HG03066 (cell line): ENCODE measurements at regions not wholly inside any gene's neighbourhood (a gene's known extent, or its start where the extent isn't known, plus 50 kb on each side); places are given as distances from the start of the nearest gene placed in this dataset.

Source experiments
- ATAC-seq: cut with Tn5 transposase; IDR thresholded peaks from one replicate; pipeline ENCODE4 v1.9.1; 2021; ENCODE audit warnings: low read depth; ENCODE audit not compliant: unreplicated experiment

DNA sequence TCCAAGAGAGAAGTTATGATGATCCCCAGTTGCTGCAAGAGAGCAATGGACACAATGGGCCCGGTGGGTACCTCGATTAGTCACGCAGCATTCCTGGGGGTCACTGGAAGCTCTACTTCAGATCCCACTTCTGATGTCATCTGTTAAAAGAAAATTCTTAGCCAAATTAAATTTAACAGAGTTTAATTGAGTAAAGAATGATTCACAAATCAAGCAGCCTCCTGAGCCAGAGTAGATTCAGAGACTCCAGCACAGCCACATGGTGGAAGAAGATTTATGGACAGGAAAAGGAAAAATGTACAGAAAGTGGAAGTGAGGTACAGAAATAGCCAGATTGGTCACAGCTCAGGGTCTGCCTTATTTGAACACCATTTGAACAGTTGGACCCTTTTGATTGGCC is 107.5 kb downstream of the SPTSSA start:
- no peak for ATAC-seq

DNA sequence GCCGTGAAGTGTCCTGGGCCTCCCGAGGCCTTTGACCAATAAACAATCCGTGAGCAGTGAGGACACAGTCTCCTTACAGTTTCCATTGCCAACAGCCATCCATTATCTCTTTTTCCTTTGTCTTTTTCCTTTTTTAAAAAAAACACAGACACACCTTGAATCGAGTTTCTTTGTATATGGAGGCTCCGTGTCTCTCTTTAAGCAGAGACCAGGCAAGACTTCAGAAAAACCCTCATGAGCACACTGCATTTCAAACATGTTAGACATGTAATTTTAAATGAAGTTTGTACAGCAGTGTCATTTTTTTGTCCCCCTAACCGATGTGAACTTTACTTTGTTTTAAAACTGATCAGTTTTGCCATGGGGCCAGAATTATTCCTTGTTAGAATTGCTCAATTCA is 111.1 kb downstream of the SPTSSA start:
- no peak for ATAC-seq

DNA sequence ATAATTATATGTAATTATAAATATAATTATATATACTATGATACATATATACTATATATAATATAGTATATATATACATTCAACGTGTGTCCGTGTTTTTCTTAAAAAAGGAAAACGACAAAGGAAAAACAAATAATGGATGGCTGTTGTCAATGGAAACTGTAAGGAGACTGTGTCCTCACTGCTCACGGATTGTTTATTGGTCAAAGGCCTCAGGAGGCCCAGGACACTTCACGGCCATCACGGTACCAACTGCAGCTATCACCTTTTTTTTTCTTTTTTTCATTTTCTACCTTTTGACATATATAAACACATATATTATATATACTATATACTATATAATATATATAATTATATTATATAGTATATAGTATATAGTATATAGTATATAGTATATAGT is 113.4 kb downstream of the SPTSSA start:
- no peak for ATAC-seq

DNA sequence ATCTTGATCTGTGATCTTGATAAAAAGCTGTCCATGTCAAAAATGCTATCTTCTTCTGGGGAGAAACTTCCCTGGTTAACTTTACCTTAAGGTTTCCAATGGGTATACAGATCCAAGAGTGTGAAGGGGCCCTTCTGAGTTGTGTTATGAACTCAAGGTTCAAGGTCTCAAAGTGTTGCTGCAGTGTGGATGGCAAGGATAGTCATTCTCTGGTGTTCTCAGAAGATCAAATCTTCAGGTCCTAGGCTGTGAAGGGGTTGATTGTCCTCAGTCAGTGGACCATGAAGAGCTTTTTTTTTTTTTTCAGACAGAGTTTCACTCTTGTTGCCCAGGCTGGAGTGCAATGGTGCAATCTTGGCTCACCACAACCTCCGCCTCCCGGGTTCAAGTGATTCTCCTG is 114.4 kb downstream of the SPTSSA start:
- ATAC-seq, result no peak

GRCh38 chr14:34345718-34346465 is 116.1 kb downstream of the SPTSSA start:
- ATAC-seq, result no peak

DNA sequence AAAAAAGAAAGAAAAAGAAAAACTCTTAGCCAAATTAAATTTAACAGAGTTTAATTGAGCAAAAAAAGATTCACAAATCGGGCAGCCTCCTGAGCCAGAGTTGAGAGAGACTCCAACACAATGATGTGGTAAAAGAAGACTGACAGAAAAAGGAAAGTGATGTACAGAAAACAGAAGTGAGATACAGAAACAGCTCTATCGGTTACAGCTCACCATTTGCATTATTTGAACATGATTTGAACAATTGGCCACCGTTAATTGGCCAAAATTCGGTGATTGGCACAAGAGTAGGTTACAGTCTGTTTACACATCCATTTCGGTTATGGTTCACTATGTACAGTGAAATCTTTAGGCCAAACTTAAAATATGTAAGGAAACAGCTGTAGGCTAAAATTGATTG is 117.7 kb downstream of the SPTSSA start:
- ATAC-seq, result no peak

- ATAC-seq, result no peak
Observed at GRCh38 chr14:34340025-34340625, 121.9 kb downstream of the SPTSSA start.

DNA sequence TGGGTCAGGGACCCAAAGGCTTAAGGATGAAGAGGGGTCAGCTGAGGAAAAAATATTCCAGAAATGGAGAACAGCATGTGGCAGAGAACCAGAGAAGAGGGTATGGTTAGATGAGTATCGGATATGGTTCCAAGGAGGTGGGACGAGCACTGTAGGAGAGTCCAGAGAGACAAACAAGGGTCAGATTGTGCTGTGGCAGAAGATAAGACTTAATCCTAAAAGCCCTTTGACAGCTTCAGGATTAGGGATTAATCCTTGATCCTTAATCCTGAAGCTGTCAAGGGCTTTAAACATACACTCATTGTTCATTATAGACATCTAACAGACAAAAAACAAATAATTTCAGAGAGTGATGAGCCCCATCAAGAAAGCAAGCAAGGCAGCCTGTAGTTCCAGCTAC is 124.0 kb downstream of the SPTSSA start:
- ATAC-seq, result no peak

GRCh38 chr14:34336501-34336900 is 125.5 kb downstream of the SPTSSA start:
- ATAC-seq, result no peak

DNA sequence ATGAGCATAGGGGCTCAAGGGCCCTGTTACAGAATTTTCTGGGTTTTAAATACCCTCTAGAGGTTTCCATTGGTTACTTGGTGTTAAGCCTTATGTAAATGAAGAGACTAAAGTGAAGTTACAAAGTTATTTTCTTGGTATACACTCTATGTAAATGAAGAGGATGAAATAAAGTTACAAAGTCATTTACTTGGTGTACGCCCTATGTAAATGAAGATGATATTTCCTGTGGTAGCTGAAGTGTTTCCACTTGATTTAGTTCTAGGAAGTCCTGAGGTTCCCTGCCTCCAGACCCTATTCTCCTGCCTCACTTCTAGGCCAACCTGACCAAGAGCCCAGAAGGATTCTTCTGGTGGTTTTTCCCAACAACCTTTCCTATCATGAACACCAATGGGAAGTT is 126.1 kb downstream of the SPTSSA start:
- no peak for ATAC-seq

GRCh38 chr14:34334329-34334728 is 127.7 kb downstream of the SPTSSA start:
- no peak for ATAC-seq

GRCh38 chr14:34331728-34332623 is 130.1 kb downstream of the SPTSSA start:
- ATAC-seq, result peak; percentile 76

- ATAC-seq, result no peak
Observed at GRCh38 chr14:34330846-34331245, 131.2 kb downstream of the SPTSSA start.

DNA sequence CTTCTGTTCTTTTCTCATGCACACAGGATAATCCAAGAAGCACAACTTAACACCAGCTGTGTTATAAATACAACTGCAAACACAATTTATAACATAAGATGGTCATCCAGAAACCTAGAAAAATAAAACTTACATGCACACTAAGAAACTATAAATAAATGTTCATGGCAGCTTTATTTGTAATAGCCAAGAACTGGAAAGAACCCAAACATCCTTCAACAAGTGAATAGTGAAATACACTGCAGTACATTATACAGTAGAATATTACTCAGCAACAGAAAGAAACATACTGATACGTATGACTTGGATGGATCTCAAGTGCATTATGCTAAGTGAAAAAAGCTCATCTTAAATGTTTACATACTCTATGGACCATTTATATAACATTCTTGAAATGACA is 132.7 kb downstream of the SPTSSA start:
- ATAC-seq, result no peak

- no peak for ATAC-seq
Observed at GRCh38 chr14:34328178-34328577, 133.9 kb downstream of the SPTSSA start.

DNA sequence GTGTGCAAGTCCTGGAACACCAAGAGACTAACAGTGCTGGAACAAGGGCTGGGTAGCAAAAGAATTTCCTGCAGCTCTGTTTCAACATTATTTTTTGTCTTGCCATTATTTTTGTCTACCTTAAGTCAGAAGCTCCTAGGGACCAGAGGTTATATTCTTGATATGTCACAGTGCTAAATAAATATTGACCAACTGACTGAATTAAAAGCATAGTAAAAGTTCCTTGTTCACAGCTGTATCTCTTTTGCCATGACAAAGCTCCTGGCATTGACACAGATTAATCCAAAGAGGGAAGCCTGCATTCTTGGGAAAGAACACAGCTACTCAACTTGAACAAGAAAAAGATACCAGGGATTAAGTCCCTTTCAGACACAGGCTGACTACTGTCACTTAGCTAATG is 136.5 kb downstream of the SPTSSA start:
- no peak for ATAC-seq

DNA sequence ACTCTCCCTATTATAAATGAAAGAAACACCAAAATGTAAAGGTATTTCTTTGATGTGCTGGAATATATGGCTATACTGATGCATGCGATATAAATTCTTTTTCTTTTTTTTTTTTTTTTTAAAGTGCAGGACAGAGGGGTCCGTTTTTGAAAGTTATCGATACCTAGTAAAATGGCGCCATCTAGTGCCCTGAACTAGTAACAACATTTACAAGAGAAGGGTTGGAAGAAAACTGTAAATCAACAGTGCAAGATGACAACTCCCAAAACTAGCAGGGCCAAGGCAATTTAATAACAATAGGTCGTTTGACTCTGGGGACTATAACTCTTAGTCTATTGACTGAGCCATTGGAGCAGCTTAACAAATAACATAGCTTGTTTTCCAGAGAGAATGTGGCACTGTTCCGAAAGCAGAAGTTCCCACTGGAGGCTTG is 137.7 kb downstream of the SPTSSA start:
- ATAC-seq, result no peak

DNA sequence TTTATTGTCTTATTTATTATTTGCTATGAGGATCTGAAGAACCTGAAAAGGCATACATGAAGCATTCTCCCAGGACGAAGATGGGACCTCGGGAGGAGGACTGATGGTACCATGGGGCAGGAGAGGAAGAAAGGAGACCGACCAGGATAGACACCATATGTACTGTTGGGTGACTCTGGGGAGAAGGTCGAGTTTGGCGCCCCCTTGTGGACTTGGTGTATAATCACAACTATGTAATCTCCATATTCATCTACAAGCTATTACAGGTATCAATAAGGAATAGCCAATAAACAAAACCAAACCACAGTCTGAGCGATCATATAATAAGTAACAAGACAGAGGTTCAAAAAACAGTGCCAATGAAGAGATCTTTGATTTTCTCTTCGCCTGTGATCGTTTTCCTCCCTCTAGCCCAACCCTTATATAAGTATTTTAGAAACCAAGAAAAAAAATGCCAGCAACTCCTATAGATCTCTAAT is 139.1 kb downstream of the SPTSSA start:
- peak; percentile 57 for ATAC-seq

DNA sequence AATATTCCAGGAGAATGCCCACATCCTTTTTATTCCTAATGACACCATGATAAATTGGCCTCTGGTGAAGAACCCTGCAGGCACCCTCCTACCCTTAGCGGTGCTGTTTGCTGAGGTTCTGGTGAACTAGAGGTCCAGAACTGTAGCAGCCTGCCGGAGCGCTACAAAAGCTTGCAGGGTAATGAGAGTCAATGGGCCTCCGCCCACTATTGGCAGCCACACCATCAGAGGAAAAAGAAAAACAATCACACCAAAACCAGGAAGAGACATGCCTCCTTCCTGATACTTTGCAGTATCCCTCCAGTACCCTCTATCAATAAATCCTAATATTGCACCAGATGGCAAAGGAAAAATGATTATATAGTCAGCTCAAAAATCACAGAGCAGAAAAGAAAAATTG is 142.9 kb downstream of the SPTSSA start:
- no peak for ATAC-seq

DNA sequence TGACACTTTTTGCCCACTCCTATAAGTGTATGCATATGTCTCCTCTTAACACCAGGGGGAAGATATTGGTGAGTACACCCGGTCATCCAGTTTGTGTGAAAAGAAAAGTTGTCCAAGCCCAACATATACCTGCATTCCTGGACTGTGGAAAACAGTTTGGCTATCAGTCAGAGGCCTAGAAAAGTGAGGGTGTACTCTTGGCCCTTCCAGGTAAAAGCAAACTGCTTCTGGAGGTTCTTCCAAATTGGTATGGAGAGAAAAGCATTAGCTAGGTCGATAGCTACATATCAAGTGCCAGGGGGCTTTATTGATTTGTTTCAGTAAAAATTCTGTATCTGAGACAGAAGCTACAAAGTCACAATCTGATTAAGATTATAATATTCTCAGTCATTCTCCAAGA is 144.0 kb downstream of the SPTSSA start:
- ATAC-seq, result no peak

GRCh38 chr14:34310724-34311123 is 151.3 kb downstream of the SPTSSA start:
- ATAC-seq, result no peak
